ENCODE measurements at regions not wholly inside any gene's neighbourhood (a gene's known extent, or its start where the extent isn't known, plus 50 kb on each side); places are given as distances from the start of the nearest gene placed in this dataset.

GRCh38 chr11:86185381-86185750 is 59.2 kb upstream of the EED start:
- peaks cover 29 to 39% of the 10 kb centered on the region in 2 experiments for H3K4me1 ChIP-seq (ENCODE audit: control insufficient read depth in 1 of 2, insufficient read depth in 1 of 2, low read depth in 1 of 2, low read length in 1 of 2)
- no peaks in the 10 kb centered on the region for H3K27me3 ChIP-seq
- no peak overlapping the region for H3K27ac ChIP-seq
- H3K4me3 ChIP-seq (ENCODE audit: low read depth in 1 of 2, low read length in 1 of 2), result no peak overlapping the region
- no peaks in the 10 kb centered on the region for H3K36me3 ChIP-seq
- no peaks in the 10 kb centered on the region for H3K9me3 ChIP-seq
- TF ChIP-seq, protein P1, sequence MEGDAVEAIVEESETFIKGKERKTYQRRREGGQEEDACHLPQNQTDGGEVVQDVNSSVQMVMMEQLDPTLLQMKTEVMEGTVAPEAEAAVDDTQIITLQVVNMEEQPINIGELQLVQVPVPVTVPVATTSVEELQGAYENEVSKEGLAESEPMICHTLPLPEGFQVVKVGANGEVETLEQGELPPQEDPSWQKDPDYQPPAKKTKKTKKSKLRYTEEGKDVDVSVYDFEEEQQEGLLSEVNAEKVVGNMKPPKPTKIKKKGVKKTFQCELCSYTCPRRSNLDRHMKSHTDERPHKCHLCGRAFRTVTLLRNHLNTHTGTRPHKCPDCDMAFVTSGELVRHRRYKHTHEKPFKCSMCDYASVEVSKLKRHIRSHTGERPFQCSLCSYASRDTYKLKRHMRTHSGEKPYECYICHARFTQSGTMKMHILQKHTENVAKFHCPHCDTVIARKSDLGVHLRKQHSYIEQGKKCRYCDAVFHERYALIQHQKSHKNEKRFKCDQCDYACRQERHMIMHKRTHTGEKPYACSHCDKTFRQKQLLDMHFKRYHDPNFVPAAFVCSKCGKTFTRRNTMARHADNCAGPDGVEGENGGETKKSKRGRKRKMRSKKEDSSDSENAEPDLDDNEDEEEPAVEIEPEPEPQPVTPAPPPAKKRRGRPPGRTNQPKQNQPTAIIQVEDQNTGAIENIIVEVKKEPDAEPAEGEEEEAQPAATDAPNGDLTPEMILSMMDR (IDR thresholded peaks at IDR 0.05), result no peak

DNA sequence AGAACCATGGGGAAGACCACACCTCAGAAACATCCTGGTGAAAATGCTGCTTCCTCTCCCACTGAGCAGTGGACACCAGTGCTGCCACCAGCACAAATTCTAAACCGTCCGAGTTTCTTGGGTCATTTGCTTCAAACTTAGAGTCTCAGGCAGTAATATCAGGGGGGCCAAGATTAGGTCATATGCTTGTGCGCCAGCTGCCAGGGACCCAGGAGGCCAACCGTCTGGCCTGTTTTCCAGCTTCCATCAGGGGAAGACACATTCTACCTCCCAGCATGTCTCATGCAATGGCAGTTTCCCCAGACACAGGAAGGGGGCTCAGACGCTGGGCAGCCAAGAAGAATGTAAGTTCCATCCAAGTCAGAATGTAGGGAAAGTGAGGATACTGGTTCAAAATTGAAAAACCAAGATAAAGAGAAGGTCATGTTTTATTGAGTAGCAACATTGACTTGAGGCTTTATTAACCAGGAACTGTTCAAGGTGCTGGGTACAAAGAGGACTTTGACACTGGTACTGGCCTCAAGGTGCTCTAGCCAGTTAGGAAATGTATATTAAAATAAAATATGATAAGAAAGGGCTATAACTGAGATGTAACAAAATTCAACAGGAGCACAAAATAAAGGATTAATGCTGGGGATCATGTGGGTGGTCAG is 59.7 kb upstream of the EED start:
- TF ChIP-seq, protein P1 (IDR thresholded peaks at IDR 0.05), result no peak
- Histone ChIP-seq H3K36me3 (no peaks in the 10 kb centered on the region), H3K27ac (peak overlapping the region; percentile 89), H3K4me3 (ENCODE audit: low read depth in 1 of 2, low read length in 1 of 2) (no peak overlapping the region), H3K4me1 (ENCODE audit: control insufficient read depth in 1 of 2, insufficient read depth in 1 of 2, low read depth in 1 of 2, low read length in 1 of 2) (peaks cover 32 to 44% of the 10 kb centered on the region in 2 experiments), H3K27me3 (no peaks in the 10 kb centered on the region), H3K9me3 (no peaks in the 10 kb centered on the region)

GRCh38 chr11:86183694-86184093 is 60.9 kb upstream of the EED start:
- Histone ChIP-seq H3K4me3 (ENCODE audit: low read depth in 1 of 2, low read length in 1 of 2) (peak overlapping the region in 1 of 2 experiments; percentile 29), H3K4me1 (ENCODE audit: control insufficient read depth in 1 of 2, insufficient read depth in 1 of 2, low read depth in 1 of 2, low read length in 1 of 2) (peaks cover 39 to 54% of the 10 kb centered on the region in 2 experiments), H3K27ac (peak overlapping the region; percentile 89), H3K9me3 (no peaks in the 10 kb centered on the region), H3K36me3 (no peaks in the 10 kb centered on the region), H3K27me3 (no peaks in the 10 kb centered on the region)
- TF ChIP-seq, protein P1 (IDR thresholded peaks at IDR 0.05), result no peak

DNA sequence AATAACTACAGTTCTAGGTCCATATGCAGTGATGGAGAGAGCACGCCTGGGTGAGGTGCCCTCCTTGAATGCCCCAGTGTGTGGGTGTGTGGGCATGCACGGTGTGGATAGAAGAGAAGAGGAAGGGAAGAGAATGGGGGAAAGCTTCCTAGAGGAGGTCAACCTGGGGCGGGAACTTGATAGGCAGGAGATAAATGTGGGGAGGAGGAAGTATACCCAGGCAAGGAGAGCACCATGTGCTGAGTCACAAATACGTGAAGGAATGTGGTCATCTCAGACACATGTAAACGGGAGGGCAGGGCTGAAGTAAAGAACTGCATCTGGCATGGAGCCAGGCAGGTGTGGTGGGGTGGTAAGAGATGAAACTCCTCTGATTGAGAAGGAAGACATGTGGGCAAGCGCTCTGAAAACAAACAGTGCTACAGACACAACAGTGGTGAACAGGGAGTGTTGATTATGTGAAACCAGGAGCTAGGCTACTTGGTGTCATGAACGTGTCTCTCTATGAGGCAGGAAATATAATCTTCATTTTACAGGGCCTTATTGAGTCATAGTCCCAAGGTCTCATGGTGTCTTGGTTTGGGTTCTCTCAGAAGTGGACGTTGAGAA is 61.5 kb upstream of the EED start:
- Histone ChIP-seq H3K4me3 (ENCODE audit: low read depth in 1 of 2, low read length in 1 of 2) (peak overlapping the region in 1 of 2 experiments; percentile 29), H3K27ac (peak overlapping the region; percentile 89)

GRCh38 chr11:86181379-86181778 is 63.2 kb upstream of the EED start:
- TF ChIP-seq, protein P1 (IDR thresholded peaks at IDR 0.05), result no peak

More for the DNA sequence above, 61.5 kb upstream of the EED start:
- Histone ChIP-seq H3K36me3 (no peaks in the 10 kb centered on the region), H3K4me1 (ENCODE audit: control insufficient read depth in 1 of 2, insufficient read depth in 1 of 2, low read depth in 1 of 2, low read length in 1 of 2) (peaks cover 45 to 60% of the 10 kb centered on the region in 2 experiments), H3K27me3 (no peaks in the 10 kb centered on the region), H3K9me3 (no peaks in the 10 kb centered on the region)
- TF ChIP-seq, protein P1 (IDR thresholded peaks at IDR 0.05), result no peak

More at GRCh38 chr11:86181379-86181778, 63.2 kb upstream of the EED start:
- Histone ChIP-seq H3K27ac (peak overlapping the region; percentile 80), H3K4me1 (ENCODE audit: control insufficient read depth in 1 of 2, insufficient read depth in 1 of 2, low read depth in 1 of 2, low read length in 1 of 2) (peaks cover 61 to 75% of the 10 kb centered on the region in 2 experiments), H3K36me3 (no peaks in the 10 kb centered on the region), H3K27me3 (no peaks in the 10 kb centered on the region), H3K4me3 (ENCODE audit: low read depth in 1 of 2, low read length in 1 of 2) (no peak overlapping the region), H3K9me3 (no peaks in the 10 kb centered on the region)

Data from neutrophil (primary cell).